Adrenal gland (tissue), 9 donors: ENCODE measurements at regions not wholly inside any gene's neighbourhood (a gene's known extent, or its start where the extent isn't known, plus 50 kb on each side); places are given as distances from the start of the nearest gene placed in this dataset.
A peak's percentile ranks its signal among the peaks of the same experiment; 100 is the strongest.

ENCODE experiments used
- DNase-seq, 7 donors: peaks; one replicate each; pipeline ENCODE4 v3.0.0-alpha.2; 2019 to 2020
- H3K27ac ChIP-seq, 5 donors: fragments of 200-600 bp; sonication (generic) in 4 of 5; 1 replicate in 3 of 5; 2 replicates in 2 of 5; pipeline versions ENCODE4 v1.5.1 to v1.8.0; 2016 to 2020; ENCODE audit warnings: mild to moderate bottlenecking in 1 of 5
- H3K27me3 ChIP-seq: fragments of 200-600 bp; 2 replicates; pipeline ENCODE4 v1.8.0; 2021
- H3K36me3 ChIP-seq, 2 donors: fragments of 200-600 bp; replicated peaks in 1 of 2; 1 replicate in 1 of 2; 2 replicates in 1 of 2; pipeline versions ENCODE4 v1.5.1 to v1.8.0; 2018 to 2022
- H3K4me1 ChIP-seq, 2 donors: fragments of 200-600 bp; replicated peaks in 1 of 2; 1 replicate in 1 of 2; 2 replicates in 1 of 2; pipeline versions ENCODE4 v1.5.1 to v1.8.0; 2018 to 2021
- H3K4me3 ChIP-seq, 4 donors: fragments of 200-600 bp; sonication (generic) in 3 of 4; one replicate each; pipeline ENCODE4 v1.5.1; 2016 to 2018
- H3K9me3 ChIP-seq, 3 donors: fragments of 200-600 bp; sonication (generic) in 1 of 3; replicated peaks in 1 of 3; 1 replicate in 2 of 3; 2 replicates in 1 of 3; pipeline versions ENCODE4 v1.5.1 to v1.8.0; 2016 to 2021
- CTCF ChIP-seq, 6 experiments: fragments of 450-650 bp in 4 of 6; fragments of 200-600 bp in 2 of 6; sonication (generic) in 1 of 6; IDR thresholded peaks; 1 replicate in 5 of 6; 2 replicates in 1 of 6; pipeline versions ENCODE4 v1.5.1 to v1.8.0; 2016 to 2021; ENCODE audit warnings: antibody characterized with exemption in 6 of 6, mild to moderate bottlenecking in 2 of 6, moderate library complexity in 1 of 6
- POLR2A ChIP-seq, 2 donors: fragments of 450-650 bp; IDR thresholded peaks; one replicate each; pipeline ENCODE4 v1.6.1; 2017; ENCODE audit warnings: antibody characterized with exemption in 2 of 2, mild to moderate bottlenecking in 2 of 2, moderate library complexity in 1 of 2
- WGBS, 4 donors: extraction: QIAGEN DNeasy Blood & Tissue Kit in 2 of 4; methylation state at CpG; one replicate each; pipeline versions ENCODE4 v1.1.5 to v1.1.7; 2013 to 2017; 5-methylcytosine and 5-hydroxymethylcytosine counted together
- intact Hi-C, 2 donors: fragments of 100-400 bp; cut with DNase I; formaldehyde crosslinking; loops; one replicate each; pipeline versions ENCODE4 v1.14.1 to v1.15.0; 2022 to 2023
- donor health status: healthy with polysubstance abuse.
- donor health status: Bipolar disorder and iron deficiency.
- donor health status: DM: yes; HTN: yes; CAD: no.
- donor health status: DM: no; HTN: no; CAD: no.
- donor health status: DM: no; HTN: no; CAD: no.

GRCh38 chr2:217055624-217056023 is 195.8 kb upstream of the TNP1 start:
- Histone ChIP-seq H3K4me1 (no peaks in the 10 kb centered on the region), H3K27me3 (no peaks in the 10 kb centered on the region), H3K36me3 (no peaks in the 10 kb centered on the region), H3K9me3 (no peaks in the 10 kb centered on the region), H3K27ac (no peak overlapping the region), H3K4me3 (no peak overlapping the region)
- no peak for DNase-seq
- TF ChIP-seq CTCF (IDR thresholded peaks at IDR 0.05) = no peak
- no peak for TF ChIP-seq POLR2A (IDR thresholded peaks at IDR 0.05)
- WGBS, 4 donors = 91 to 100% (median 95%) methylated on average over 1 of the region's 1 CpG
- intact Hi-C loops = loop anchor here in 1 of 2 donors (10.0 kb wide), 1 partner anchor 351 kb away; no protein-coding TSS in a partner anchor

DNA sequence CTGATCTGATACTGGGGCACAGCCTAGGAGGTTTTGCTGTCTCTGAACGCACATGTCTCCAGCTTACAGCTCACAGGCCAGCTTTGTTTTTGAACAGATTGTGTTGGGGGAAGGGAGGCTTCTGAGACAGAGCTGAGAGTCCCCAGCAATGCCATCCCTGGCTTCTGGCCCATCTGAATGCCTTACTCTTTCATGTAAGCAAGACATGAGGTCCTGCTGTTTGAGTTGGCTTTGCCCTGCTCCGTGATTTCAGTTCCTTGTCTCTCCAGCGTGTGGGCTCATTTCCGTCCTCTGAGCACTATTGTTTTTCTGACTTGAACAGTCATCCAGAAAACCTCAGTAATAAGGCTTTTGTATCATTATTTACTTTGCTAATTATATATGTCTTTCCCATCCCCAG is 194.9 kb upstream of the TNP1 start:
- Histone ChIP-seq H3K9me3 (no peaks in the 10 kb centered on the region), H3K27ac (peak overlapping the region in 1 of 5 donors; percentile 14), H3K27me3 (no peaks in the 10 kb centered on the region), H3K36me3 (no peaks in the 10 kb centered on the region), H3K4me3 (no peak overlapping the region), H3K4me1 (no peaks in the 10 kb centered on the region)
- TF ChIP-seq POLR2A (IDR thresholded peaks at IDR 0.05) = no peak
- DNase-seq = no peak
- WGBS, 4 donors = 74 to 85% (median 83%) methylated on average over 4 of the region's 4 CpGs
- intact Hi-C loops = loop anchor here in 1 of 2 donors (10.0 kb wide), 1 partner anchor 350 kb away; no protein-coding TSS in a partner anchor

DNA sequence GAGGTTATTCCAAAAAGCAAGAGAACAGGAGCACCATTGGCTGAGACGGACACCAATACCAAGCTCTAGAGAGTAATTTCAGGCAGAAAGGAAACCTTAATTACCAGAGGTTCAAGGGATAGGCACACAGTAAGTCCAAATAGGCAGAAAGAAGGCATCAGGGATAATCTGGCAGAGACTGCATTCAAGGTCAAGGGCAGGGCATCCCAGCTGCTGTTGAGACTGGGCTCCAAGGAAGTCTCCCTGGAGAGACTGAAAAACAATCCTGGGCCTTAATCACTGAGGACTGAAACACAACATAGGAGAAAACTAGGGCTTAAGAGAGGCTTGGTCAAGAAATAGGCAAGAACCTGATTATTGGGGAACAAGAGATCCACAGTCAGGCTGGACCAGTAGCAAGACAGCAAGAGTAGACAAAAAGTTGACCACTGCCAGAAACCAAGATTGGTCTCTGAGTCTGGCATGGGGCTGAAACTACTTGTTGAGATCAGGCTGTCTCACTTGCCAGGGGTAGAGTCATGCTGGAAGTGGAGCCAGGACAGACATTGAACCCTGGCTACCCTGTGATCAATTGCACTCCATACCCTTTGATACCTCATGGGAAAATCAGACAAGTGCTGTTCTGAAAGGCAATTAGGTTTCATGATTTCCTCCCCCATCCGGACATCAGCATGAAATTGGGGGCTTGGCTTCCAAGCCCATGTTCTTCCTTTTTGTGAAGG is 193.2 kb upstream of the TNP1 start:
- no peaks in the 10 kb centered on the region for H3K36me3 ChIP-seq
- no peaks in the 10 kb centered on the region for H3K9me3 ChIP-seq
- no peak overlapping the region for H3K4me3 ChIP-seq
- H3K27me3 ChIP-seq = no peaks in the 10 kb centered on the region
- 88 to 100% (median 94%) methylated on average over 2 of the region's 2 CpGs for WGBS, 4 donors
- intact Hi-C loops = loop anchor here in 1 of 2 donors (10.0 kb wide), 1 partner anchor 348 kb away; no protein-coding TSS in a partner anchor
- H3K27ac ChIP-seq = no peak overlapping the region
- H3K4me1 ChIP-seq = no peaks in the 10 kb centered on the region
- DNase-seq = no peak
- no peak for TF ChIP-seq POLR2A (IDR thresholded peaks at IDR 0.05)
- TF ChIP-seq CTCF (IDR thresholded peaks at IDR 0.05) = no peak

- Histone ChIP-seq H3K9me3 (no peaks in the 10 kb centered on the region), H3K27me3 (no peaks in the 10 kb centered on the region), H3K27ac (no peak overlapping the region), H3K4me3 (no peak overlapping the region), H3K36me3 (no peaks in the 10 kb centered on the region), H3K4me1 (no peaks in the 10 kb centered on the region)
- intact Hi-C loops = loop anchor here in 1 of 2 donors (10.0 kb wide), 1 partner anchor 347 kb away; no protein-coding TSS in a partner anchor
- DNase-seq = no peak
- TF ChIP-seq POLR2A (IDR thresholded peaks at IDR 0.05) = no peak
- TF ChIP-seq CTCF (IDR thresholded peaks at IDR 0.05) = no peak
- WGBS, 4 donors = 89 to 95% (median 94%) methylated on average over 2 of the region's 2 CpGs
Observed at GRCh38 chr2:217051416-217051815, 191.6 kb upstream of the TNP1 start.

- H3K27me3 ChIP-seq = no peaks in the 10 kb centered on the region
- H3K9me3 ChIP-seq = no peaks in the 10 kb centered on the region
- intact Hi-C loops = loop anchor here in 1 of 2 donors (10.0 kb wide), 1 partner anchor 345 kb away; no protein-coding TSS in a partner anchor
- no peak for DNase-seq
- TF ChIP-seq CTCF (IDR thresholded peaks at IDR 0.05) (no peak), POLR2A (IDR thresholded peaks at IDR 0.05) (no peak)
- no peak overlapping the region for H3K27ac ChIP-seq
- WGBS, 4 donors = 74 to 95% (median 85%) methylated on average over 3 of the region's 3 CpGs
- H3K36me3 ChIP-seq = no peaks in the 10 kb centered on the region
- H3K4me1 ChIP-seq = no peaks in the 10 kb centered on the region
- no peak overlapping the region for H3K4me3 ChIP-seq
Observed at GRCh38 chr2:217049956-217050355, 190.1 kb upstream of the TNP1 start.
